NCI-H187 (cell line): ENCODE measurements at regions not wholly inside any gene's neighbourhood (a gene's known extent, or its start where the extent isn't known, plus 50 kb on each side); places are given as distances from the start of the nearest gene placed in this dataset.

Source experiments
- DNase-seq, 2 experiments: peaks; one replicate each; lab custom pipeline; 2025; lab: John Stamatoyannopoulos, UW

GRCh38 chr4:187921946-187922623 lies 73.5 kb upstream of the ZFP42 start:
- DNase-seq, result no peak

- DNase-seq, result no peak
Measured at GRCh38 chr4:187929024-187929423, 66.5 kb upstream of the ZFP42 start.

- DNase-seq, result no peak
Measured at GRCh38 chr4:187934766-187935165, 60.8 kb upstream of the ZFP42 start.

- no peak for DNase-seq
Measured at GRCh38 chr4:187937557-187937956, 58.0 kb upstream of the ZFP42 start.

- no peak for DNase-seq
Measured at GRCh38 chr4:187940299-187940698, 55.3 kb upstream of the ZFP42 start.

GRCh38 chr4:187942968-187943367 lies 52.6 kb upstream of the ZFP42 start:
- no peak for DNase-seq

- no peak for DNase-seq
Measured at GRCh38 chr4:187944179-187944578, 51.4 kb upstream of the ZFP42 start.
